ENCODE measurements at regions not wholly inside any gene's neighbourhood (a gene's known extent, or its start where the extent isn't known, plus 50 kb on each side); places are given as distances from the start of the nearest gene placed in this dataset.

- Histone ChIP-seq H3K4me1 (no peaks in the 10 kb centered on the region), H3K9me3 (no peaks in the 10 kb centered on the region), H3K27me3 (no peaks in the 10 kb centered on the region), H3K4me3 (no peak overlapping the region), H3K36me3 (no peaks in the 10 kb centered on the region), H3K27ac (replicated peaks in 1 of 4) (no peak overlapping the region)
- intact Hi-C loops (cut with DNase I), result no loop called here
- 72% methylated on average over 6 of the region's 6 CpGs for WGBS
- no peak for DNase-seq (ENCODE audit: extremely low spot score)
- TF ChIP-seq POLR2A (IDR thresholded peaks at IDR 0.05; ENCODE audit: low read depth) (no peak), POLR2AphosphoS5 (IDR thresholded peaks at IDR 0.05) (no peak), EP300 (IDR thresholded peaks at IDR 0.05) (no peak)
- TF ChIP-seq, protein P1, sequence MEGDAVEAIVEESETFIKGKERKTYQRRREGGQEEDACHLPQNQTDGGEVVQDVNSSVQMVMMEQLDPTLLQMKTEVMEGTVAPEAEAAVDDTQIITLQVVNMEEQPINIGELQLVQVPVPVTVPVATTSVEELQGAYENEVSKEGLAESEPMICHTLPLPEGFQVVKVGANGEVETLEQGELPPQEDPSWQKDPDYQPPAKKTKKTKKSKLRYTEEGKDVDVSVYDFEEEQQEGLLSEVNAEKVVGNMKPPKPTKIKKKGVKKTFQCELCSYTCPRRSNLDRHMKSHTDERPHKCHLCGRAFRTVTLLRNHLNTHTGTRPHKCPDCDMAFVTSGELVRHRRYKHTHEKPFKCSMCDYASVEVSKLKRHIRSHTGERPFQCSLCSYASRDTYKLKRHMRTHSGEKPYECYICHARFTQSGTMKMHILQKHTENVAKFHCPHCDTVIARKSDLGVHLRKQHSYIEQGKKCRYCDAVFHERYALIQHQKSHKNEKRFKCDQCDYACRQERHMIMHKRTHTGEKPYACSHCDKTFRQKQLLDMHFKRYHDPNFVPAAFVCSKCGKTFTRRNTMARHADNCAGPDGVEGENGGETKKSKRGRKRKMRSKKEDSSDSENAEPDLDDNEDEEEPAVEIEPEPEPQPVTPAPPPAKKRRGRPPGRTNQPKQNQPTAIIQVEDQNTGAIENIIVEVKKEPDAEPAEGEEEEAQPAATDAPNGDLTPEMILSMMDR (IDR thresholded peaks at IDR 0.05), result no peak
These were observed 204.8 kb upstream of the NOX3 start for GRCh38 chr6:155660251-155660977.

DNA sequence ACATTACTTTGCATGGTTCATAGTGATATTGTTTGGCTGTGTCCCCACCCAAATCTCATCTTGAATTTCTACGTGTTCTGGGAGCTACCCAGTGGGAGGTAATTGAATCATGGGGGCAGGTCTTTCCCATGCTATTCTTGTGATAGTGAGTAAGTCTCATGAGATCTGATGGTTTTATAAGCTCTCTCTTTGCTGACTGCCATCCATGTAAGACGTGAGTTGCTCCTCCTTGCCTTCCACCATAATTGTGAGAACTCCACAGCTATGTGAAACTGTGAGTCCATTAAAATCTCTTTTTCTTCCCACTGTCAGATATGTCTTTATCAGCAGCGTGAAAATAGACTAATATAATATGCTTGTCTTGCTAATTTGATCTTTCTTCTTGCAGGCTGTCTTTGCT lies 200.4 kb upstream of the NOX3 start:
- Histone ChIP-seq H3K4me1 (no peaks in the 10 kb centered on the region), H3K27ac (replicated peaks in 1 of 4) (no peak overlapping the region), H3K36me3 (no peaks in the 10 kb centered on the region), H3K9me3 (peaks cover 0 to 7% (median 0%) of the 10 kb centered on the region in 4 donors), H3K27me3 (no peaks in the 10 kb centered on the region), H3K4me3 (no peak overlapping the region)
- no peak for TF ChIP-seq EP300 (IDR thresholded peaks at IDR 0.05)
- TF ChIP-seq, protein P1 (IDR thresholded peaks at IDR 0.05), result no peak
- TF ChIP-seq POLR2AphosphoS5 (IDR thresholded peaks at IDR 0.05), result no peak
- no peak for TF ChIP-seq POLR2A (IDR thresholded peaks at IDR 0.05; ENCODE audit: low read depth)
- WGBS, result 86% methylated on average over 3 of the region's 3 CpGs
- intact Hi-C loops (cut with DNase I), result no loop called here
- no peak for DNase-seq (ENCODE audit: extremely low spot score)

GRCh38 chr6:155654474-155654873 lies 198.8 kb upstream of the NOX3 start:
- Histone ChIP-seq H3K27ac (replicated peaks in 1 of 4) (no peak overlapping the region), H3K4me3 (no peak overlapping the region), H3K36me3 (no peaks in the 10 kb centered on the region), H3K4me1 (no peaks in the 10 kb centered on the region), H3K27me3 (no peaks in the 10 kb centered on the region), H3K9me3 (peaks cover 0 to 7% (median 0%) of the 10 kb centered on the region in 4 donors)
- intact Hi-C loops (cut with DNase I), result no loop called here
- DNase-seq (ENCODE audit: extremely low spot score), result no peak
- TF ChIP-seq POLR2A (IDR thresholded peaks at IDR 0.05; ENCODE audit: low read depth) (no peak), EP300 (IDR thresholded peaks at IDR 0.05) (no peak)
- TF ChIP-seq, protein P1 (IDR thresholded peaks at IDR 0.05), result no peak

- no peak for DNase-seq (ENCODE audit: extremely low spot score)
- 53% methylated on average over 5 of the region's 5 CpGs for WGBS
- intact Hi-C loops (cut with DNase I), result no loop called here
- Histone ChIP-seq H3K36me3 (no peaks in the 10 kb centered on the region), H3K9me3 (no peaks in the 10 kb centered on the region), H3K4me3 (no peak overlapping the region), H3K27me3 (no peaks in the 10 kb centered on the region), H3K27ac (replicated peaks in 1 of 4) (no peak overlapping the region), H3K4me1 (no peaks in the 10 kb centered on the region)
- TF ChIP-seq, protein P1 (IDR thresholded peaks at IDR 0.05), result no peak
- TF ChIP-seq POLR2AphosphoS5 (IDR thresholded peaks at IDR 0.05) (no peak), EP300 (IDR thresholded peaks at IDR 0.05) (no peak), POLR2A (IDR thresholded peaks at IDR 0.05; ENCODE audit: low read depth) (no peak)
These were observed 192.7 kb upstream of the NOX3 start for GRCh38 chr6:155648301-155648700.

DNA sequence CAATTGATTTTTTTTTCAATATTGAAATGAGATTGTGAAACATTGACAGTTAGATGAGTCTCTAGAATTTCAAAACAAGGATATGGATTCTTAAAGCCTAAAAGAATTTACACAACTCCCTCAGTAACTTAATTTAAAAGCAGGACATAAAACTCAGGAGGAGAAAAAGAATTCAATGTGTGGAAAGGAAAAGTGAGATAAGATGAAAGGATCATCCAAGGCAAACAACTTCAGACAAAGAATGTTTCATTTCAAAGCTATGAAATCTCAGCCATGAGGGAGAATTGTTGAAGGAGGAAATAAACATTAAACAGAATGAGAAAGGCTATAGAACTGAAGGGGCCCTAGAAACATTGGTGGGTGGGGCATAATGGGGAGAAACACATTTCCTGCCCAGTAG lies 191.7 kb upstream of the NOX3 start:
- DNase-seq (ENCODE audit: extremely low spot score), result no peak
- no peaks in the 10 kb centered on the region for H3K36me3 ChIP-seq
- intact Hi-C loops (cut with DNase I), result no loop called here
- TF ChIP-seq, protein P1 (IDR thresholded peaks at IDR 0.05), result no peak
- TF ChIP-seq EP300 (IDR thresholded peaks at IDR 0.05), result no peak
- no peak for TF ChIP-seq POLR2A (IDR thresholded peaks at IDR 0.05; ENCODE audit: low read depth)
- TF ChIP-seq POLR2AphosphoS5 (IDR thresholded peaks at IDR 0.05), result no peak
- no peak overlapping the region for H3K27ac ChIP-seq (replicated peaks in 1 of 4)
- peaks cover 0 to 7% (median under 1%) of the 10 kb centered on the region in 4 donors for H3K9me3 ChIP-seq
- no peaks in the 10 kb centered on the region for H3K4me1 ChIP-seq
- H3K4me3 ChIP-seq, result no peak overlapping the region
- H3K27me3 ChIP-seq, result no peaks in the 10 kb centered on the region

Measured in esophagus muscularis mucosa (tissue), 4 donors.